ENCODE measurements at regions not wholly inside any gene's neighbourhood (a gene's known extent, or its start where the extent isn't known, plus 50 kb on each side); places are given as distances from the start of the nearest gene placed in this dataset.

- no peak for TF ChIP-seq POLR2A (IDR thresholded peaks at IDR 0.05; ENCODE audit: low read depth, low read length)
- no peak for TF ChIP-seq MYC (IDR thresholded peaks at IDR 0.05; ENCODE audit: low read depth, low read length)
Observed at GRCh38 chr5:109511980-109512734, 102.4 kb upstream of the PJA2 start.
